Caco-2 (cell line): ENCODE measurements at regions not wholly inside any gene's neighbourhood (a gene's known extent, or its start where the extent isn't known, plus 50 kb on each side); places are given as distances from the start of the nearest gene placed in this dataset.

ENCODE experiments used
- BruUV-seq: library from RNA; stranded (reverse); fragments of 400-500 nt; replicated peaks from 2 replicates; lab custom pipeline; 2021; lab: Mats Ljungman, UMichigan
- CTCF ChIA-PET: fragments of 300-600 bp; sonication (Branson Sonifier 250); formaldehyde crosslinking; loops from one replicate; lab custom pipeline; 2022; ENCODE audit warnings: antibody characterized with exemption; lab: Charles Lee
- POLR2A ChIA-PET: fragments of 300-600 bp; sonication (Branson Sonifier 250); formaldehyde crosslinking; loops from one replicate; lab custom pipeline; 2022; ENCODE audit warnings: antibody characterized with exemption; lab: Charles Lee
- DNase-seq, 2 experiments: peaks; one replicate each; pipeline versions ENCODE4 v3.0.0 to v3.0.0-alpha.2; 2020 to 2022
- H3K27me3 ChIP-seq: replicated peaks from 2 replicates; pipeline ENCODE4 v1.6.0; 2011; ENCODE audit warnings: low read length; ENCODE audit not compliant: control insufficient read depth, insufficient read depth
- H3K36me3 ChIP-seq: 2 replicates; pipeline ENCODE4 v1.5.1; 2011; ENCODE audit warnings: low read length; ENCODE audit not compliant: control insufficient read depth, insufficient read depth
- H3K4me1 ChIP-seq: fragments of 250-450 bp; sonication (Bioruptor Pico); 2 replicates; pipeline ENCODE4 v1.5.1; 2020; ENCODE audit warnings: mild to moderate bottlenecking
- H3K4me3 ChIP-seq: 2 replicates; pipeline ENCODE4 v1.5.1; 2011; ENCODE audit warnings: low read depth, mild to moderate bottlenecking, control low read depth, low read length
- H3K9me3 ChIP-seq: fragments of 250-450 bp; sonication (Bioruptor Pico); 2 replicates; pipeline ENCODE4 v1.5.1; 2020; ENCODE audit warnings: mild to moderate bottlenecking, moderate library complexity
- H3K27ac Mint-ChIP-seq: one replicate; pipeline ENCODE4 v1.8.0; 2022; ENCODE audit warnings: mixed read lengths; ENCODE audit not compliant: unreplicated experiment
- H3K27me3 Mint-ChIP-seq: one replicate; pipeline ENCODE4 v1.8.0; 2022; ENCODE audit warnings: mixed read lengths; ENCODE audit not compliant: insufficient read depth, unreplicated experiment
- H3K36me3 Mint-ChIP-seq: one replicate; pipeline ENCODE4 v1.8.0; 2022; ENCODE audit warnings: mild to moderate bottlenecking, mixed read lengths; ENCODE audit not compliant: insufficient read depth, unreplicated experiment
- H3K4me1 Mint-ChIP-seq: one replicate; pipeline ENCODE4 v1.8.0; 2022; ENCODE audit warnings: low read depth, mixed read lengths; ENCODE audit not compliant: unreplicated experiment
- H3K4me3 Mint-ChIP-seq: one replicate; pipeline ENCODE4 v1.8.0; 2022; ENCODE audit warnings: mild to moderate bottlenecking, moderate library complexity, mixed read lengths; ENCODE audit not compliant: unreplicated experiment
- H3K9me3 Mint-ChIP-seq: one replicate; pipeline ENCODE4 v1.8.0; 2022; ENCODE audit warnings: mixed read lengths; ENCODE audit not compliant: unreplicated experiment
- CTCF ChIP-seq, 2 experiments: fragments of 200-600 bp in 1 of 2; IDR thresholded peaks; 1 replicate in 1 of 2; 2 replicates in 1 of 2; pipeline versions ENCODE4 v1.5.1 to v1.8.0; 2011 to 2022; ENCODE audit warnings: antibody characterized with exemption in 1 of 2, control low read depth in 1 of 2, inconsistent platforms in 1 of 2, low read depth in 1 of 2, low read length in 1 of 2, mild to moderate bottlenecking in 1 of 2, moderate library complexity in 1 of 2; ENCODE audit not compliant: insufficient read depth in 1 of 2, severe bottlenecking in 1 of 2, unreplicated experiment in 1 of 2
- intact Hi-C: fragments of 100-400 bp; cut with micrococcal nuclease; formaldehyde crosslinking; loops from one replicate; pipeline ENCODE4 v1.10.0; 2022; ENCODE audit not compliant: unreplicated experiment

GRCh38 chr14:96617635-96618034 is 115.5 kb downstream of the PAPOLA start:
- H3K4me1 ChIP-seq = no peaks in the 10 kb centered on the region
- no peak overlapping the region for H3K4me3 Mint-ChIP-seq
- H3K36me3 Mint-ChIP-seq = no peaks in the 10 kb centered on the region
- ChIA-PET POLR2A (no interaction called here), CTCF (no interaction called here)
- DNase-seq = no peak
- no peak overlapping the region for H3K27ac Mint-ChIP-seq
- peaks cover 21% of the 10 kb centered on the region for H3K27me3 Mint-ChIP-seq
- no peaks in the 10 kb centered on the region; the same call in 1 of the 2 replicates for H3K27me3 ChIP-seq
- no peak for TF ChIP-seq CTCF (IDR thresholded peaks at IDR 0.05; ENCODE audit: insufficient read depth in 1 of 2, low read depth in 1 of 2, low read length in 1 of 2, severe bottlenecking in 1 of 2, unreplicated experiment in 1 of 2)
- no peak overlapping the region for H3K4me3 ChIP-seq
- peaks cover 13% of the 10 kb centered on the region for H3K9me3 Mint-ChIP-seq
- intact Hi-C loops = no loop called here
- BruUV-seq = no TSS peak
- no peaks in the 10 kb centered on the region for H3K4me1 Mint-ChIP-seq
- H3K9me3 ChIP-seq = no peaks in the 10 kb centered on the region
- H3K36me3 ChIP-seq = no peaks in the 10 kb centered on the region

- POLR2A ChIA-PET = no interaction called here
- no peak overlapping the region for H3K4me3 Mint-ChIP-seq
Observed at GRCh38 chr14:96622926-96623325, 120.7 kb downstream of the PAPOLA start.

GRCh38 chr14:96623676-96624484 is 121.7 kb downstream of the PAPOLA start:
- Histone ChIP-seq H3K4me3 (no peak overlapping the region), H3K9me3 (no peaks in the 10 kb centered on the region), H3K36me3 (no peaks in the 10 kb centered on the region), H3K4me1 (no peaks in the 10 kb centered on the region), H3K27me3 (no peaks in the 10 kb centered on the region; the same call in none of the 2 replicates)
- H3K4me3 Mint-ChIP-seq = no peak overlapping the region
- H3K9me3 Mint-ChIP-seq = no peaks in the 10 kb centered on the region
- peaks cover 26% of the 10 kb centered on the region for H3K27me3 Mint-ChIP-seq
- no peak overlapping the region for H3K27ac Mint-ChIP-seq
- TF ChIP-seq CTCF (IDR thresholded peaks at IDR 0.05; ENCODE audit: insufficient read depth in 1 of 2, low read depth in 1 of 2, low read length in 1 of 2, severe bottlenecking in 1 of 2, unreplicated experiment in 1 of 2) = no peak
- H3K36me3 Mint-ChIP-seq = peaks cover 6% of the 10 kb centered on the region
- DNase-seq = no peak
- POLR2A ChIA-PET = no interaction called here
- BruUV-seq = no TSS peak
- CTCF ChIA-PET = no interaction called here
- intact Hi-C loops = no loop called here
- no peaks in the 10 kb centered on the region for H3K4me1 Mint-ChIP-seq

More at GRCh38 chr14:96622926-96623325, 120.7 kb downstream of the PAPOLA start:
- no peaks in the 10 kb centered on the region for H3K36me3 ChIP-seq
- H3K9me3 Mint-ChIP-seq = peaks cover under 1% of the 10 kb centered on the region
- no peaks in the 10 kb centered on the region; the same call in none of the 2 replicates for H3K27me3 ChIP-seq
- H3K4me3 ChIP-seq = no peak overlapping the region
- BruUV-seq = no TSS peak
- TF ChIP-seq CTCF (IDR thresholded peaks at IDR 0.05; ENCODE audit: insufficient read depth in 1 of 2, low read depth in 1 of 2, low read length in 1 of 2, severe bottlenecking in 1 of 2, unreplicated experiment in 1 of 2) = no peak
- no peaks in the 10 kb centered on the region for H3K4me1 Mint-ChIP-seq
- CTCF ChIA-PET = no interaction called here
- intact Hi-C loops = no loop called here
- peaks cover 6% of the 10 kb centered on the region for H3K36me3 Mint-ChIP-seq
- no peak overlapping the region for H3K27ac Mint-ChIP-seq
- H3K27me3 Mint-ChIP-seq = peaks cover 26% of the 10 kb centered on the region
- no peaks in the 10 kb centered on the region for H3K4me1 ChIP-seq
- H3K9me3 ChIP-seq = no peaks in the 10 kb centered on the region
- DNase-seq = no peak
